Kidney (tissue), 13 donors: ENCODE measurements at regions not wholly inside any gene's neighbourhood (a gene's known extent, or its start where the extent isn't known, plus 50 kb on each side); places are given as distances from the start of the nearest gene placed in this dataset.

Source experiments
- DNase-seq, 5 donors: peaks; one replicate each; pipeline ENCODE4 v3.0.0-alpha.2; 2013 to 2020
- FAIRE-seq: peaks from 2 replicates; lab custom pipeline; 2012; peaks lifted over from hg19 to GRCh38; lab: Jason Lieb, UNC
- H3K27ac ChIP-seq, 2 donors: one replicate each; pipeline ENCODE4 v1.7.0; 2013; ENCODE audit warnings: low read depth in 2 of 2, low read length in 2 of 2, inconsistent platforms in 1 of 2
- H3K27me3 ChIP-seq: one replicate; pipeline ENCODE4 v1.7.1; 2013; ENCODE audit warnings: low read length, inconsistent platforms; ENCODE audit not compliant: control insufficient read depth, insufficient read depth
- H3K36me3 ChIP-seq, 3 donors: one replicate each; pipeline versions ENCODE4 v1.7.0 to v1.7.1; 2013; ENCODE audit warnings: low read length in 3 of 3, control low read depth in 1 of 3, inconsistent platforms in 1 of 3; ENCODE audit not compliant: insufficient read depth in 3 of 3, control insufficient read depth in 2 of 3
- H3K4me1 ChIP-seq, 3 donors: one replicate each; pipeline versions ENCODE4 v1.7.0 to v1.7.1; 2013; ENCODE audit warnings: low read length in 3 of 3, inconsistent platforms in 1 of 3, low read depth in 1 of 3; ENCODE audit not compliant: control insufficient read depth in 2 of 3, insufficient read depth in 2 of 3
- H3K4me3 ChIP-seq, 3 donors: one replicate each; pipeline versions ENCODE4 v1.7.0 to v1.8.1; 2013; ENCODE audit warnings: low read length in 3 of 3, control low read depth in 1 of 3, inconsistent platforms in 1 of 3
- H3K9ac ChIP-seq, 3 donors: one replicate each; pipeline versions ENCODE4 v1.7.0 to v1.7.1; 2013; ENCODE audit warnings: low read length in 3 of 3, control low read depth in 1 of 3, inconsistent platforms in 1 of 3
- H3K9me3 ChIP-seq, 3 donors: one replicate each; pipeline versions ENCODE4 v1.7.0 to v1.7.1; 2013; ENCODE audit warnings: low read length in 3 of 3, control low read depth in 1 of 3, inconsistent platforms in 1 of 3; ENCODE audit not compliant: control insufficient read depth in 2 of 3, insufficient read depth in 1 of 3
- intact Hi-C: fragments of 100-400 bp; cut with DNase I; formaldehyde crosslinking; loops from one replicate; pipeline ENCODE4 v1.11.1; 2022
- TF ChIP-seq, protein P1 (sequence below): IDR thresholded peaks from 3 replicates; pipeline ENCODE4 v1.5.1; 2012; ENCODE audit warnings: mild to moderate bottlenecking, moderate library complexity, borderline replicate concordance; ENCODE audit not compliant: insufficient read depth; ENCODE audit errors: extremely low read depth
- donor health status: control.
- donor health status: control.
- donor health status: control.
- donor health status: control.
- donor health status: control.
- donor health status: DM: yes; HTN: yes; CAD: no.
- donor health status: Normal renal cell carcinoma (clear cell type).

DNA sequence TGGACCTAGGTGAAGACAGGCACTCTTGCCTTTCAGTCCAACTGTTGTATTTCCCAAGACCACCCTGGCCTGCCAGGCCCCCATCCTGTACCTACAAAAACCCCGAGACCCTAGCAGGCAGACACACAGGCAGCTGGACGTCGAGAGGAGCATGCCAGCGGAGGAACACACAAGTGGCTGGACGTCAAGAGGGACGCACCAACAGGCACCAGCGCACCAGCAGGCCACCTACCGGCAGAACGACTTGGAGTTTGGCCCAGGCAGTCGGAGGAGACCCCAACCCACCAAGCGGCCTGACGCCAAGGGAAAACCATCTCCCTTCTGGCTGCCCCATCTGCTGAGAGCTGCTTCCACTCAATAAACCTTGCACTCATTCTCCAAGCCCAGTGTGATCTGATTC, 1883.4 kb upstream of the RAG2 start:
- Histone ChIP-seq H3K27ac (no peak overlapping the region), H3K27me3 (no peaks in the 10 kb centered on the region), H3K4me3 (no peak overlapping the region), H3K36me3 (no peaks in the 10 kb centered on the region), H3K9ac (no peak overlapping the region), H3K4me1 (no peaks in the 10 kb centered on the region), H3K9me3 (no peaks in the 10 kb centered on the region)
- TF ChIP-seq, protein P1, sequence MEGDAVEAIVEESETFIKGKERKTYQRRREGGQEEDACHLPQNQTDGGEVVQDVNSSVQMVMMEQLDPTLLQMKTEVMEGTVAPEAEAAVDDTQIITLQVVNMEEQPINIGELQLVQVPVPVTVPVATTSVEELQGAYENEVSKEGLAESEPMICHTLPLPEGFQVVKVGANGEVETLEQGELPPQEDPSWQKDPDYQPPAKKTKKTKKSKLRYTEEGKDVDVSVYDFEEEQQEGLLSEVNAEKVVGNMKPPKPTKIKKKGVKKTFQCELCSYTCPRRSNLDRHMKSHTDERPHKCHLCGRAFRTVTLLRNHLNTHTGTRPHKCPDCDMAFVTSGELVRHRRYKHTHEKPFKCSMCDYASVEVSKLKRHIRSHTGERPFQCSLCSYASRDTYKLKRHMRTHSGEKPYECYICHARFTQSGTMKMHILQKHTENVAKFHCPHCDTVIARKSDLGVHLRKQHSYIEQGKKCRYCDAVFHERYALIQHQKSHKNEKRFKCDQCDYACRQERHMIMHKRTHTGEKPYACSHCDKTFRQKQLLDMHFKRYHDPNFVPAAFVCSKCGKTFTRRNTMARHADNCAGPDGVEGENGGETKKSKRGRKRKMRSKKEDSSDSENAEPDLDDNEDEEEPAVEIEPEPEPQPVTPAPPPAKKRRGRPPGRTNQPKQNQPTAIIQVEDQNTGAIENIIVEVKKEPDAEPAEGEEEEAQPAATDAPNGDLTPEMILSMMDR: no peak
- DNase-seq (peak in 1 of 5 donors; percentile 55), FAIRE-seq (no peak)
- intact Hi-C loops: no loop called here

DNA sequence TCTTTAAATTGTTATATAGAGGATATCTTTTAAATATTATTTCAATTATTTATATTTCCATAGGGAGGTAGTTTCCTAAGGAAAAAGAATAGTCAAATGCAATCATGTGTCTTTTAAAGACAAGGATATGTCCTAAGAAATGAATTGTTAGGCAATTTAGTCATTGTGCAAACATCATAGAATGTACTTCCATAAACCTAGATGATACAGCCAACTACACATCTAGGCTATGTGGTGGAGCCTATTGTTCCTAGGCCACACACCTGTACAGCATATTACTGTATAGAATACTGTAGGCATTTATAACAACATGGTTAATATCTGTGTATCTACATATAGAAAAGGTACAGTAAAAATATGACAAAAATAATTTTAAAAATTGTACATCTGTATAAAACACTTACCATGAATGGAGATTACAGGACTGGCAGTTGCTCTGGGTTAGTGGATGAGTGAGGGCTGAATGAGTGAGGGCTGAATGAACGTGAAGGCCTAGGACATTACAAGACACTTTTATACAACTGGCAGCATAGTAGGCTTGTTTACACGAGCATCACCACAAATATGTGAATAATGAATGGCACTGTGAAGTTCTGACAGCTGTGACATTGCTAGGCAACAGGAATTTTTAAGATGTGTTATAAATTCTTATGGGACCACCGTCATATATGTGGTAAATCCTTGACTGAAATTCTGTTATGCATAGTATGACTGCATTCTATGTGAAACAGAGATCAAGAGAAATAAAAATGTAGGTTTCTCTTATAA, 1879.0 kb upstream of the RAG2 start:
- no peak for FAIRE-seq

DNA sequence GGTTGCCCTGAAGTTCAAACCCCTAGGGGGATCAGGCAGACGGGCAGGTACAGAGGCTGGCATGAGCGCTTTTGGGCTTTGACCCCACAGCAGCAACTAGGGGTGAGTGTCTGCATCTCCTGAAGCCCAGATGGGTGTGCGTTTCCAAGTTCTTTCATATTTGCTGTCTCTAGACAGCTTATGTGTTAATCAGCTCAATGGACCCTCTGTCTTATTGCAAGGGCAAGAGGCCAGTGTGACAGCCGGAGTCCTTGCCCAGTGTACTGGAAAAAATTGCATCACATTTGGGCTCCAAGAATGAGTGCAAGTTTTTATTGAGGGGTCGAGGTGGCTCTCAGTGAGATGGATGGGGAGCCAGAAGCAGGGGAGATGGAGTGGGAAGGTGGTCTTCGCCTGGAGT, 1863.7 kb upstream of the RAG2 start:
- no peak overlapping the region for H3K9ac ChIP-seq
- no peaks in the 10 kb centered on the region for H3K4me1 ChIP-seq
- DNase-seq (no peak), FAIRE-seq (no peak)
- no peak overlapping the region for H3K4me3 ChIP-seq
- no peaks in the 10 kb centered on the region for H3K9me3 ChIP-seq
- no peaks in the 10 kb centered on the region for H3K36me3 ChIP-seq
- TF ChIP-seq, protein P1: no peak
- H3K27ac ChIP-seq: no peak overlapping the region
- no peaks in the 10 kb centered on the region for H3K27me3 ChIP-seq
- intact Hi-C loops: no loop called here

More for the DNA sequence above, 1879.0 kb upstream of the RAG2 start:
- intact Hi-C loops: no loop called here
- H3K9ac ChIP-seq: no peak overlapping the region
- no peak overlapping the region for H3K4me3 ChIP-seq
- no peaks in the 10 kb centered on the region for H3K36me3 ChIP-seq
- no peak for DNase-seq
- H3K9me3 ChIP-seq: no peaks in the 10 kb centered on the region
- no peaks in the 10 kb centered on the region for H3K27me3 ChIP-seq
- no peaks in the 10 kb centered on the region for H3K4me1 ChIP-seq
- TF ChIP-seq, protein P1: no peak
- H3K27ac ChIP-seq: no peak overlapping the region
